Spleen (tissue), 7 donors: ENCODE measurements at regions not wholly inside any gene's neighbourhood (a gene's known extent, or its start where the extent isn't known, plus 50 kb on each side); places are given as distances from the start of the nearest gene placed in this dataset.

ENCODE experiments used
- POLR2A ChIP-seq, 3 donors: fragments of 450-650 bp; IDR thresholded peaks; one replicate each; pipeline ENCODE4 v1.5.1; 2017; ENCODE audit warnings: antibody characterized with exemption in 3 of 3, mild to moderate bottlenecking in 1 of 3
- POLR2AphosphoS5 ChIP-seq, 3 donors: sonication (generic); formaldehyde crosslinking; IDR thresholded peaks; one replicate each; pipeline ENCODE4 v1.5.1; 2017; ENCODE audit warnings: antibody characterized with exemption in 3 of 3
- TF ChIP-seq, protein P1 (sequence below), 11 experiments: fragments of 200-600 bp in 7 of 11; fragments of 450-650 bp in 4 of 11; sonication (generic) in 4 of 11; IDR thresholded peaks in 8 of 11; conservative IDR thresholded peaks in 3 of 11; 1 replicate in 7 of 11; 2 replicates in 4 of 11; pipeline versions ENCODE4 v1.4.0 to v1.8.0; 2016 to 2021; ENCODE audit warnings: antibody characterized with exemption in 11 of 11, inconsistent platforms in 4 of 11, mild to moderate bottlenecking in 1 of 11
- donor health status: DM: no; HTN: no; CAD: no; lungs with moderate emphysema.
- donor health status: DM: no; HTN: no; CAD: no.
- donor health status: DM: no; HTN: no; CAD: no.

DNA sequence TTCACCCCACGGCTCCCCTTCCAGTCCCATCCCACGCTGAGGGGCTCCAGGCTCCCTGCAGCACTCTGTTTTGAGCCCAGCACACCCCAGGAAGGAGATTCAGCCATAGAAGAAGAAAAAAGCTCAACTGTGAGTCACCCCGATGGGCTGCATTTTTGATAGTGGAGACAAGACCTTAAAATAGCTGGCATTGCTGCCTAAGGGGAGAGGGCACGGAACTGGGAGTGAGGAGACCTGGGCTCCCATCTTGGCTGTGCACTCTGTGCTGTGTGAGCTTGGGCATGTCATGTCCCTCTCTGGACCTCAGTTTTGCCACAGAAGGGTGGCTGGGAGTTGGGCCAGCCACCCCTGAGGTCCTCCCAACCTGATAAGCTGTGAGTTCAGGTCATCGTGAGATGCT lies 57.2 kb upstream of the SMAD6 start:
- TF ChIP-seq, protein P1, sequence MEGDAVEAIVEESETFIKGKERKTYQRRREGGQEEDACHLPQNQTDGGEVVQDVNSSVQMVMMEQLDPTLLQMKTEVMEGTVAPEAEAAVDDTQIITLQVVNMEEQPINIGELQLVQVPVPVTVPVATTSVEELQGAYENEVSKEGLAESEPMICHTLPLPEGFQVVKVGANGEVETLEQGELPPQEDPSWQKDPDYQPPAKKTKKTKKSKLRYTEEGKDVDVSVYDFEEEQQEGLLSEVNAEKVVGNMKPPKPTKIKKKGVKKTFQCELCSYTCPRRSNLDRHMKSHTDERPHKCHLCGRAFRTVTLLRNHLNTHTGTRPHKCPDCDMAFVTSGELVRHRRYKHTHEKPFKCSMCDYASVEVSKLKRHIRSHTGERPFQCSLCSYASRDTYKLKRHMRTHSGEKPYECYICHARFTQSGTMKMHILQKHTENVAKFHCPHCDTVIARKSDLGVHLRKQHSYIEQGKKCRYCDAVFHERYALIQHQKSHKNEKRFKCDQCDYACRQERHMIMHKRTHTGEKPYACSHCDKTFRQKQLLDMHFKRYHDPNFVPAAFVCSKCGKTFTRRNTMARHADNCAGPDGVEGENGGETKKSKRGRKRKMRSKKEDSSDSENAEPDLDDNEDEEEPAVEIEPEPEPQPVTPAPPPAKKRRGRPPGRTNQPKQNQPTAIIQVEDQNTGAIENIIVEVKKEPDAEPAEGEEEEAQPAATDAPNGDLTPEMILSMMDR (IDR thresholded peaks at IDR 0.05 in 8 of 11, conservative IDR thresholded peaks at IDR 0.05 in 3 of 11), result no peak
- TF ChIP-seq POLR2AphosphoS5 (IDR thresholded peaks at IDR 0.05), result no peak
- TF ChIP-seq POLR2A (IDR thresholded peaks at IDR 0.05), result no peak
